ENCODE measurements at regions not wholly inside any gene's neighbourhood (a gene's known extent, or its start where the extent isn't known, plus 50 kb on each side); places are given as distances from the start of the nearest gene placed in this dataset.

DNA sequence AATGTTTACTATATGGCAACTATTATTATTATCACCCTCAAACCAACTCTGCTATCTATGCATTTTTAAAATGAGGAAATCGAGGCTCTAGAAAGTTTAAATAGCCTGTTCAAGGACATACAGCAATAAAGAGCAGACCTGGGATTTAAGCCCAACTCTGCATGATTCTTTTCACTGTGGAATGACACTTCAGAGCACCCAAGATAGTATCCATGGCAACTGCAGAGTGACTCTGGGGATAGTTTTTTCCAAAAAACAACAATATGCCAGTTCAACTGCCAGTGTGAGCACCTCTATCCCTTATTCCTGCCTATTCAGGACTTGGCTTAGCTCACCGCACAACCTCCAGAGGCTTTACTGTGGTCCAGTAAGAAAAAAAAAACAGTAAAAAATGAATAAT, 293.9 kb downstream of the BRINP2 start:
- DNase-seq: no peak
- H3K9me3 ChIP-seq: no peaks in the 10 kb centered on the region
- WGBS, 2 donors: 51 to 73% methylated on average over 2 of the region's 2 CpGs
- H3K36me3 ChIP-seq: no peaks in the 10 kb centered on the region
- no peak overlapping the region for H3K4me3 ChIP-seq
- TF ChIP-seq, protein P1, sequence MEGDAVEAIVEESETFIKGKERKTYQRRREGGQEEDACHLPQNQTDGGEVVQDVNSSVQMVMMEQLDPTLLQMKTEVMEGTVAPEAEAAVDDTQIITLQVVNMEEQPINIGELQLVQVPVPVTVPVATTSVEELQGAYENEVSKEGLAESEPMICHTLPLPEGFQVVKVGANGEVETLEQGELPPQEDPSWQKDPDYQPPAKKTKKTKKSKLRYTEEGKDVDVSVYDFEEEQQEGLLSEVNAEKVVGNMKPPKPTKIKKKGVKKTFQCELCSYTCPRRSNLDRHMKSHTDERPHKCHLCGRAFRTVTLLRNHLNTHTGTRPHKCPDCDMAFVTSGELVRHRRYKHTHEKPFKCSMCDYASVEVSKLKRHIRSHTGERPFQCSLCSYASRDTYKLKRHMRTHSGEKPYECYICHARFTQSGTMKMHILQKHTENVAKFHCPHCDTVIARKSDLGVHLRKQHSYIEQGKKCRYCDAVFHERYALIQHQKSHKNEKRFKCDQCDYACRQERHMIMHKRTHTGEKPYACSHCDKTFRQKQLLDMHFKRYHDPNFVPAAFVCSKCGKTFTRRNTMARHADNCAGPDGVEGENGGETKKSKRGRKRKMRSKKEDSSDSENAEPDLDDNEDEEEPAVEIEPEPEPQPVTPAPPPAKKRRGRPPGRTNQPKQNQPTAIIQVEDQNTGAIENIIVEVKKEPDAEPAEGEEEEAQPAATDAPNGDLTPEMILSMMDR (IDR thresholded peaks at IDR 0.05): no peak
- TF ChIP-seq EP300 (IDR thresholded peaks at IDR 0.05): no peak
- no peak for TF ChIP-seq POLR2AphosphoS5 (IDR thresholded peaks at IDR 0.05)
- TF ChIP-seq POLR2A (IDR thresholded peaks at IDR 0.05): no peak
- H3K27ac ChIP-seq: no peak overlapping the region
- H3K27me3 ChIP-seq: no peaks in the 10 kb centered on the region
- intact Hi-C loops (cut with DNase I): no loop called here
- no peaks in the 10 kb centered on the region for H3K4me1 ChIP-seq

DNA sequence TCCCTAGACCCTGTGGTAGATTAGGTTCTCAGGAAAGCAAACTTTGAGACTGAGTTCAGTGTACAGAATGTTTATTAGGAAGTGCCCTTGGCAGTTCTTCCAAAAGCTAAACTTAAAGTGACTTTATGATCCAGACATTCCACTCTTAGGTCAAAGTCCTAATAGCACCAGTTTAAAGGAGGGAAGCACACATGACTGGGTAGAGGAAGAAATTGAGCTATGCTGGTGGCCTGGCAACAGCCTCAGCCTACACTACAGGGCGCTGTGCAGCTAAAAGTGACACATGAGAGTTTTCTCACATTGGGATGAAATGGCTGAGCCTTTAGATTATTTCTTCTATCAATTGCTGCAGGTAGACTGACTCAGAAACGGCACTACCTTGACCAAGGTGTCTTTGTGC, 280.4 kb downstream of the BRINP2 start:
- Histone ChIP-seq H3K4me3 (no peak overlapping the region), H3K9me3 (no peaks in the 10 kb centered on the region), H3K4me1 (peaks cover 0 to 5% (median 0%) of the 10 kb centered on the region in 4 donors), H3K27ac (no peak overlapping the region), H3K36me3 (no peaks in the 10 kb centered on the region), H3K27me3 (no peaks in the 10 kb centered on the region)
- 19 to 66% methylated on average over 2 of the region's 2 CpGs for WGBS, 2 donors
- intact Hi-C loops (cut with DNase I): no loop called here
- TF ChIP-seq POLR2AphosphoS5 (IDR thresholded peaks at IDR 0.05): no peak
- TF ChIP-seq, protein P1 (IDR thresholded peaks at IDR 0.05): no peak
- TF ChIP-seq POLR2A (IDR thresholded peaks at IDR 0.05): no peak
- no peak for DNase-seq

GRCh38 chr1:177448652-177449357, 278.0 kb downstream of the BRINP2 start:
- no peaks in the 10 kb centered on the region for H3K27me3 ChIP-seq
- no peak overlapping the region for H3K4me3 ChIP-seq
- TF ChIP-seq EP300 (IDR thresholded peaks at IDR 0.05) (no peak), POLR2A (IDR thresholded peaks at IDR 0.05) (no peak), POLR2AphosphoS5 (IDR thresholded peaks at IDR 0.05) (no peak)
- TF ChIP-seq, protein P1 (IDR thresholded peaks at IDR 0.05): no peak
- no peak for DNase-seq
- peaks cover 0 to 5% (median 0%) of the 10 kb centered on the region in 4 donors for H3K4me1 ChIP-seq
- H3K36me3 ChIP-seq: no peaks in the 10 kb centered on the region
- no peak overlapping the region for H3K27ac ChIP-seq
- intact Hi-C loops (cut with DNase I): no loop called here
- 69 to 80% methylated on average over 5 of the region's 5 CpGs for WGBS, 2 donors
- no peaks in the 10 kb centered on the region for H3K9me3 ChIP-seq

DNA sequence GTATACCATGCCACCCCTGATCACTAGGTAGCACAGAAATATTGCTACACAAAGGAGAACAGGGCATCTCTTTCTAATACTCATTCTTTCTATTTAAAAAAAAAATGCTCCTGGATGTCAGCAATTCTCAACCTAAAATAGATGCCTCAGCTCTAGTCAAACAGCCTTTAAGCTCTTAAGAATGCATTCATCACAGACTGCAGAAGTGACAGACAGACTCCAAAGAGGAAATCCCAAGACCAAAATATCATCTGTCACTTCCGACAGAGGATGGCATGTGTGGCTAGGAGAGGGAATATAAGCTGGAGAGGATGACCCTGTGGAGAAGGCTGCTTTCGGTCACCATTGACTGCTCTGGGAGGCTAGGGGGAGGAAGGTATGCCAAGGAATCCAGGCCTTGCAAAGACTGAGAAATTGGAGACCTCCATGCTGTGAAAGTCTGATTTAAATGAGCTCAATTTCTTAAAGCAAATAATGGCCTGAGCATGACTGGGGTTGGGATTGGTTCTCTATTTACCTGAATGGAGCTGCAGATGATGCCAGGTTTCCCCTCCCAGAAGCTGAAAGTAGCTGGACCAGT, 277.4 kb downstream of the BRINP2 start:
- Histone ChIP-seq H3K27me3 (no peaks in the 10 kb centered on the region), H3K27ac (no peak overlapping the region), H3K9me3 (no peaks in the 10 kb centered on the region), H3K4me3 (no peak overlapping the region), H3K4me1 (peaks cover 0 to 5% (median 0%) of the 10 kb centered on the region in 4 donors), H3K36me3 (no peaks in the 10 kb centered on the region)
- no peak for DNase-seq
- 86 to 96% methylated on average over 2 of the region's 2 CpGs for WGBS, 2 donors
- intact Hi-C loops (cut with DNase I): no loop called here
- no peak for TF ChIP-seq POLR2A (IDR thresholded peaks at IDR 0.05)
- TF ChIP-seq EP300 (IDR thresholded peaks at IDR 0.05): no peak
- TF ChIP-seq, protein P1 (IDR thresholded peaks at IDR 0.05): no peak
- no peak for TF ChIP-seq POLR2AphosphoS5 (IDR thresholded peaks at IDR 0.05)
